Skin epidermis (tissue), 12 donors: ENCODE measurements at regions not wholly inside any gene's neighbourhood (a gene's known extent, or its start where the extent isn't known, plus 50 kb on each side); places are given as distances from the start of the nearest gene placed in this dataset.

Experiments
- H3K27ac ChIP-seq, 21 experiments: fragments of 200-600 bp; sonication (generic) in 11 of 21; one replicate each; pipeline ENCODE4 v1.5.0; 2020; ENCODE audit warnings: mild to moderate bottlenecking in 3 of 21, inconsistent platforms in 2 of 21, moderate library complexity in 2 of 21
- H3K4me3 ChIP-seq, 7 experiments: fragments of 200-600 bp; sonication (generic) in 2 of 7; one replicate each; pipeline ENCODE4 v1.5.0; 2020; ENCODE audit warnings: inconsistent platforms in 2 of 7, mild to moderate bottlenecking in 2 of 7, moderate library complexity in 1 of 7

GRCh38 chr9:38205279-38205678 is 136.3 kb upstream of the SHB start:
- no peak overlapping the region for H3K4me3 ChIP-seq

GRCh38 chr9:38202336-38202938 is 133.4 kb upstream of the SHB start:
- no peak overlapping the region for H3K27ac ChIP-seq
- no peak overlapping the region for H3K4me3 ChIP-seq

More at GRCh38 chr9:38205279-38205678, 136.3 kb upstream of the SHB start:
- no peak overlapping the region for H3K27ac ChIP-seq

GRCh38 chr9:38201844-38202243 is 132.8 kb upstream of the SHB start:
- H3K27ac ChIP-seq, result no peak overlapping the region

GRCh38 chr9:38200431-38200830 is 131.4 kb upstream of the SHB start:
- H3K4me3 ChIP-seq, result no peak overlapping the region
- H3K27ac ChIP-seq, result no peak overlapping the region

More at GRCh38 chr9:38201844-38202243, 132.8 kb upstream of the SHB start:
- H3K4me3 ChIP-seq, result no peak overlapping the region

GRCh38 chr9:38198140-38198539 is 129.1 kb upstream of the SHB start:
- H3K4me3 ChIP-seq, result no peak overlapping the region

GRCh38 chr9:38196714-38197113 is 127.7 kb upstream of the SHB start:
- no peak overlapping the region for H3K27ac ChIP-seq

More at GRCh38 chr9:38198140-38198539, 129.1 kb upstream of the SHB start:
- no peak overlapping the region for H3K27ac ChIP-seq

GRCh38 chr9:38195737-38196161 is 126.7 kb upstream of the SHB start:
- no peak overlapping the region for H3K4me3 ChIP-seq
- no peak overlapping the region for H3K27ac ChIP-seq

More at GRCh38 chr9:38196714-38197113, 127.7 kb upstream of the SHB start:
- no peak overlapping the region for H3K4me3 ChIP-seq

GRCh38 chr9:38194870-38195269 is 125.8 kb upstream of the SHB start:
- no peak overlapping the region for H3K27ac ChIP-seq
- no peak overlapping the region for H3K4me3 ChIP-seq

DNA sequence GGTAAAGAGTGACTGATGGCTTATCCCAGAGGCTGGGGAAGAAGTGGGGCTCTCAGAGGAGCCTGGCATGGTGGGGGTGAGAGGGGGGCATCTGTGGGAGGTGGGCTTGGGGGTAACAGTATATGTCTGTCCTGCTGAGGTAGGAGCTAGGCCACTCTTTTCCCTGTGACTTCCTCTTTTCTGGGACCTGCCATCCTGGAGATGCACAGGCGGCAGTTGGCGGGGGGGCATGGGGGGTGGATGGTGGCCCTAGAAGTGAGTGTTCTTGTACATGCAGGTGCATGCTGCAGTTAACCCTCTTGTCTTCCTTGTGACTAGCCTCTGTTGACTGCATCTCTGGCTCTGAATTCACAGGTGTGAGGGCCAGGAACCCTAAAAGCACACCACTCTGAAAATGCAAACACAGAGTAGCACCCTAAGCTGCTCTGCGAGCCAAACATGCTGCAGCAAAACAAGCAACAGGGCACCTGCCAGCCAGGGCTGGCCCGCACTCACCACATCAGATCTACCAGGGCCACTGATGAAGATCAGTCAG is 123.8 kb upstream of the SHB start:
- no peak overlapping the region for H3K27ac ChIP-seq
- no peak overlapping the region for H3K4me3 ChIP-seq

GRCh38 chr9:38186404-38187115 is 117.5 kb upstream of the SHB start:
- Histone ChIP-seq H3K27ac (no peak overlapping the region), H3K4me3 (no peak overlapping the region)

- Histone ChIP-seq H3K27ac (no peak overlapping the region), H3K4me3 (no peak overlapping the region)
Measured at GRCh38 chr9:38185647-38186403, 116.8 kb upstream of the SHB start.

GRCh38 chr9:38183994-38184568 is 115.1 kb upstream of the SHB start:
- Histone ChIP-seq H3K4me3 (no peak overlapping the region), H3K27ac (no peak overlapping the region)

DNA sequence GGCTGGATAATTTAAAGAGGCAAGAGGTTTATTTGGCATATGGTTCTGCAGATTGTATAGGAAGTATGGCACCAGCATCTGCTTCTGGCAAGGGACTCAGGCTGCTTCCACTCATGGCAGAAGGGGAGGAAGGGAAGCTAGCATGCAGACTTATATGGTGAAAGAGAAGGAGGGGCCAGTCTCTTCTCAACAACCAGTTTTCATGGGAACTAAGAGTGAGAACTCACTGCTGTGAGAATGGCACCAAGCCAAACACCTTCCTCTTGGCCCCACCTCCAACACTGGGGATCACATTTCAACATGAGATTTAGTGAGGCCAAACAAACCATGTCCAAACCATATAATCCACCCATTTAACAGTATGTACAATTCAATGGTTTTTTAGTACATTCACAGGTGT is 113.3 kb upstream of the SHB start:
- no peak overlapping the region for H3K27ac ChIP-seq
- H3K4me3 ChIP-seq, result no peak overlapping the region

GRCh38 chr9:38181866-38182265 is 112.8 kb upstream of the SHB start:
- no peak overlapping the region for H3K4me3 ChIP-seq
- H3K27ac ChIP-seq, result no peak overlapping the region

DNA sequence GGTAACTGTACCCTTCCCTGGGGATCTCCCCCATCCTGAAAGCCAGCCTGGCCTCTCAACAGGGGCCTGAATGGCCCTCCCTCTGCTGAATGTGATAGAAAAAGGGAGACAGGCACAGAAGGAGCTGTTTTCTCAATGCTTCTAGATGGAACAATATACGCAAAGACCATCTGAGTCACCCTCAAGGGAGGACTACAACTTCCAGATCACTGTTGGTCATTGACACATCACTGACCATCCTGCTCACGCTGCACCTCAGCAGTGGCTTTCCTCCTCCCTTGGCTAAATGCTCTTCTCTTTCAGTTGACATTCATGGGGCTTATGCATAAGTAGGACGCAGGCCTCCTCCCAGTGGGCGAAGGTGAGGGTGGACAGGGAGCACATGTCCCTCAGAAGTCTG is 112.2 kb upstream of the SHB start:
- Histone ChIP-seq H3K27ac (no peak overlapping the region), H3K4me3 (no peak overlapping the region)

- H3K4me3 ChIP-seq, result no peak overlapping the region
- H3K27ac ChIP-seq, result no peak overlapping the region
Measured at GRCh38 chr9:38180656-38181055, 111.6 kb upstream of the SHB start.

DNA sequence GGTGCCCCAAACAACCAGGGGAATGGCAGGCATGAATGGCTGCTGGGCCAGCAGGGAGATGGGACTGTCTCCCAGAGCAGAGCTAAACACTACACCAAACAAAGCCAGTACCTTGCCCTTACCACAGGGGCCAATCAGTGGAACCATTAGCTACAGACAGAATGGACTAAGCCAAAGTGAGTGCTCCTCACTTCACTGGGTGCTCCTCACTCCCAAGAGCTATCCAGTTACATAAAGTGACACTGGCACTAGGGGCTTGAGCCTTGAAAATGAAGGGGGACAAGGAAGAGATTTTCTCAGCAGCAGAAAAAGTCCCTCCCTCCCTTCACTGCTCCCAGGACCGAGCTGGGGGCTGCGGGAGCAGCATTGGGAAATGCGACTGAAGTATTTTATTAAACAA is 110.9 kb upstream of the SHB start:
- no peak overlapping the region for H3K27ac ChIP-seq

GRCh38 chr9:38178237-38178636 is 109.2 kb upstream of the SHB start:
- Histone ChIP-seq H3K27ac (peak overlapping the region in 2 of 21 experiments; percentile 16 to 27), H3K4me3 (no peak overlapping the region)

More for the DNA sequence above, 110.9 kb upstream of the SHB start:
- no peak overlapping the region for H3K4me3 ChIP-seq

DNA sequence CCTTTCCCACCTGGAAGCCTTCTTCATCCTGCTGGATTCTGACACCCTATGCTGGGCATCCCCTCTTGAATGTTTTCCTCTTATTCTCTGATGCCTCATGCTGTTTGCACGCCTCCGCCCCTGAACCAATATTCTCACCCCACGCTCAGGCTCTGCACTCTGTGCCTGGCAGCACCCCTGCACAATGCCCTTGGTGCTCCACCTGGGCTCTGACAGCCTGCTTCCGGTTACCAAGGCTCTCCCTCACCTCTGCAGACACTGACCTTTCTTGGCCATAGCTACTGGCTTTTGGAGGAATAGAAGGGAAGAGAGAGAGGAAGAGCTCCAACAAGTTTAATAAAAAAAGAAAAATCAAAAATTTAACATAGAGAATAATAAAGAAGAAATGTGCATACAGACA is 108.7 kb upstream of the SHB start:
- Histone ChIP-seq H3K27ac (no peak overlapping the region), H3K4me3 (no peak overlapping the region)

DNA sequence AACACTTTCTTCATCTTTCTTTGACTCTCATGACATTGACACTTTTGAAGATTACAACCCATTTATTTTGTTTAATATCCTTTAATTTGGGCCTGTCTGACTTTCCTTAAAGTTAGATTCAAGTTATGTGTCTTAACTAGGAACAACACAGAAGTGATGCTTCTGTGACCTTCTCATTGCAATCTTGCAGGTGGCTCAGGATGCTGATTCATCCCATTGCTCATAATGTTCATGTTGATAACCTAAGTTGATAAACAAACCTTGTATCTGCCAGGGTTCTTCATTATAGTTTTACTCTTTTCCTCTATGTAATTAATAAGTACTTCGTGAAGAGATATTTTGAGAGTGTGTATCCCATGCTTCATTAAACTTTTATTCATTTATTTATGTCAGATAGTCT is 107.2 kb upstream of the SHB start:
- H3K4me3 ChIP-seq, result no peak overlapping the region

More for the DNA sequence above, 107.2 kb upstream of the SHB start:
- no peak overlapping the region for H3K27ac ChIP-seq
